Ovary (tissue), 3 donors: ENCODE measurements at regions not wholly inside any gene's neighbourhood (a gene's known extent, or its start where the extent isn't known, plus 50 kb on each side); places are given as distances from the start of the nearest gene placed in this dataset.

Experiments used
- CTCF ChIP-seq, 3 donors: fragments of 450-650 bp in 2 of 3; fragments of 200-600 bp in 1 of 3; IDR thresholded peaks; one replicate each; pipeline versions ENCODE4 v1.5.1 to v1.8.0; 2016 to 2022; ENCODE audit warnings: antibody characterized with exemption in 3 of 3, mild to moderate bottlenecking in 1 of 3
- EP300 ChIP-seq: sonication (generic); formaldehyde crosslinking; IDR thresholded peaks from one replicate; pipeline ENCODE4 v1.6.1; 2017; ENCODE audit warnings: antibody characterized with exemption
- POLR2A ChIP-seq: fragments of 450-650 bp; IDR thresholded peaks from one replicate; pipeline ENCODE4 v1.6.1; 2017; ENCODE audit warnings: antibody characterized with exemption, mild to moderate bottlenecking, moderate library complexity
- donor health status: DM: no; HTN: no; CAD: no.

GRCh38 chrX:69232945-69233344 is 67.7 kb upstream of the PJA1 start:
- TF ChIP-seq CTCF (IDR thresholded peaks at IDR 0.05) (no peak), POLR2A (no peak), EP300 (no peak)
